Fibroblast of pulmonary artery (primary cell): ENCODE measurements at regions not wholly inside any gene's neighbourhood (a gene's known extent, or its start where the extent isn't known, plus 50 kb on each side); places are given as distances from the start of the nearest gene placed in this dataset.

Experiments used
- DNase-seq: peaks from one replicate; pipeline ENCODE4 v3.0.0-alpha.2; 2010; ENCODE audit warnings: low read depth
- H3K4me3 ChIP-seq: replicated peaks from 2 replicates; pipeline ENCODE4 v1.5.1; 2011; ENCODE audit warnings: low read depth, mild to moderate bottlenecking, control low read depth, low read length, moderate library complexity
- TF ChIP-seq, protein P1 (sequence below): IDR thresholded peaks from 2 replicates; pipeline ENCODE4 v1.5.1; 2011; ENCODE audit warnings: mild to moderate bottlenecking, control low read depth, low read length, inconsistent platforms; ENCODE audit errors: missing control alignments

DNA sequence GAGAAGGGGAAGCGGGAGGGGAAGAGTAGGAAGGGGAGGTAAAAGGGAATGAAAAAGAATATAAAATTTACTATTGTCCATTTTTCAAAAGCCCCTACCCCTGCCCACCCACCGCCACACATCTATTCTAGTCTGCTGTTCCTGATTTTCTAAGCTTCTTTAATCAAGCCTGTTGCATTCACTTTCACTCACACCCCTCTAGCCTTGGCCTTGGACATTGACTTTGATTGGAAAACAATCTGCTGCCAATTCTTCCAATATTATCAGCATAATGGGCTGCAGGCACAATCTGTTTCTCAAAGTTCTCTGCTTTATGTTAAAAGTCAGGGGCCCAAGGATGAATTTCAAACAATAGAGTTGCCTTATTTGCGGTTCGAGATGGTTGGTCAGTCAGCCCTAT lies 281.2 kb downstream of the SETD4 start:
- no peak overlapping the region for H3K4me3 ChIP-seq
- TF ChIP-seq, protein P1, sequence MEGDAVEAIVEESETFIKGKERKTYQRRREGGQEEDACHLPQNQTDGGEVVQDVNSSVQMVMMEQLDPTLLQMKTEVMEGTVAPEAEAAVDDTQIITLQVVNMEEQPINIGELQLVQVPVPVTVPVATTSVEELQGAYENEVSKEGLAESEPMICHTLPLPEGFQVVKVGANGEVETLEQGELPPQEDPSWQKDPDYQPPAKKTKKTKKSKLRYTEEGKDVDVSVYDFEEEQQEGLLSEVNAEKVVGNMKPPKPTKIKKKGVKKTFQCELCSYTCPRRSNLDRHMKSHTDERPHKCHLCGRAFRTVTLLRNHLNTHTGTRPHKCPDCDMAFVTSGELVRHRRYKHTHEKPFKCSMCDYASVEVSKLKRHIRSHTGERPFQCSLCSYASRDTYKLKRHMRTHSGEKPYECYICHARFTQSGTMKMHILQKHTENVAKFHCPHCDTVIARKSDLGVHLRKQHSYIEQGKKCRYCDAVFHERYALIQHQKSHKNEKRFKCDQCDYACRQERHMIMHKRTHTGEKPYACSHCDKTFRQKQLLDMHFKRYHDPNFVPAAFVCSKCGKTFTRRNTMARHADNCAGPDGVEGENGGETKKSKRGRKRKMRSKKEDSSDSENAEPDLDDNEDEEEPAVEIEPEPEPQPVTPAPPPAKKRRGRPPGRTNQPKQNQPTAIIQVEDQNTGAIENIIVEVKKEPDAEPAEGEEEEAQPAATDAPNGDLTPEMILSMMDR: no peak
- no peak for DNase-seq

DNA sequence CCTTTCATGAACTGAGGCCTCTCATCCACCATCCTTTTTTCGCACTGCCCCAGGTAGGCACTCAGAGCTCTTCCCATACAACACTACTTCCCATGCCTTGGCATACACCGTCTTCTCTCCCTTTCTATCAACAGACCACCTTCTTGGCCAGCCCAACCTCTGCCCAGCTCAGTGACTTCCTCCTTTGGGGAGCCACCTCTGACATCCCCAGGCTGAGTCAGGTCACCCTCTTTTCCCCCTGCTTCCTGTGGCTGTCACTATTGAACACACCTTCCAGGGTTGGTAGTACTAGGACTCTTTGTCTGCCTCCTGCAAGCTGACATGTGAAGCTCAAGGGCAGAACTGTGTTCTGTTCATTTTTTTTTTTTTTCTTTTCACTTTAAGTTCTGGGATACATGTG lies 283.2 kb downstream of the SETD4 start:
- no peak for DNase-seq
- TF ChIP-seq, protein P1: no peak
- H3K4me3 ChIP-seq: no peak overlapping the region

DNA sequence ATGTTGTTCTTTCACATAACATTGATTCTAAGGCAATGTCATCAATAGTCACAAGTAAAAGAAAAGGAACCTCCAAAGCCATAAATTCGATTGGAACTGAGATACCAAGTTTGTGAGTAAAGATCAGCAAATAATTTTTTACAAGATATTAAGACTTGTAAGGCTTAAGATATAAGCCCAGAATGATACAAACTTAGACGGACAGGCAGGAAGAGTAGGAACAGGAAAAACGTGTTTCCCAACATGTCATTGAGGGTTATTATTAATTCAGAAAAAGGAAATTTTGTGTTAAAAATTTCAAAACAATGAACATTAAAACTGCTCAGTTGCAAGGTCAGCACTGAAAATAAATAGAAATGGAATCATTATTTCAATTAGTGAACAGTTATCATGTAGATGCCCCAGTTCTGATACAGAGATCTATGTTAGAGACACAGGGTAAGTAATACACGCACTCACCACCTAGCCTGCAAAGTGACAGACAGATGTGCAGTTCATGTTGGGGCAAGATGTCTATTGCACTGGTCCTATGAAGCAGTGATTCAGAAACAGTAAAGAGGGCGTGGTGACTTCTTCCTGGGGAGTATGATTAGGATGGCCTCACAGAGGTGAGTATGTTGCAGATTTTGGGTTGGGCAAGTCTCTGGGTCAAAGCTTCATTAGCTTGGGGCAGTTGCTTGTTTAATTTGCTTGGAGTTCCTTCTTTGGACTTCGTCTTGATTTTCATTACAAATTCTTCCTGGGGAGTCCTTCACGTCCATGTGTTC lies 284.4 kb downstream of the SETD4 start:
- TF ChIP-seq, protein P1: no peak
- no peak for DNase-seq
- H3K4me3 ChIP-seq: no peak overlapping the region

DNA sequence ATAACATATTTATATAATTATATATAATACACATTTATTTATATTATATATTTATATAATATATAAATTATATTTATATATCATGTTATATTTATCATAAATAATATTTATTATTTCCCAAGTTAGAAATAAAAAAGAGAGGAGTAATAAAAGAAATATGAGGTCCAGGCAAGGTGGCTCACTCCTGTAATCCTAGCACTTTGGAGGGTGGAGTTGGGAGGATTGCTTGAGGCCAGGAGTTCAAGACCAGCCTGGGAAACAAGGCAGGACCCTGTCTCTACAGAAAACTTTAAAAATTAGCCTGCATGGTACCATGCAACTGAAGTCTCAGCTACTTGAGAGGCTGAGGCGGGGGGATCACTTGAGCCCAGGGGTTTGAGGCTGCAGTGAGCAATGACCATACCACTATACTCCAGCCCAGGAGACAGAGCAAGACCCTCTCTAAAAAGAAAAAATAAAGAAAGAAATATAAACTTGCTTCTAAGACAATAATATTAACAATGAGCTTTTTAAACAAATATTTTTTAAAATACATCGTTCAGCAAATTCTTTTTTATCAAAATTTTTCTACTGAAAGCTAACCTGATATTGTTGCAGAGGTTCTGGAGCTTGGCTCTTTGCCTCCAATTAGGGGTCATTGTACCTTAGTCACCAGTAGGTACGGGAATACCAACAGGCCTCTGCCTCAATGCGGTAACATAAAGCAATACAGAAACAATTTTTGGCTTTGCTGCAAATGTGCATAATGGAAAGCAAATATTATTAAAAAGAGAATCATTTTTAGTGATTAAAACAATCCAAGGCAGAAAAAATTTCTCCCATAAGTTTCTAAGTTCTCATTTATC lies 290.0 kb downstream of the SETD4 start:
- TF ChIP-seq, protein P1: no peak
- no peak for DNase-seq
- H3K4me3 ChIP-seq: no peak overlapping the region

DNA sequence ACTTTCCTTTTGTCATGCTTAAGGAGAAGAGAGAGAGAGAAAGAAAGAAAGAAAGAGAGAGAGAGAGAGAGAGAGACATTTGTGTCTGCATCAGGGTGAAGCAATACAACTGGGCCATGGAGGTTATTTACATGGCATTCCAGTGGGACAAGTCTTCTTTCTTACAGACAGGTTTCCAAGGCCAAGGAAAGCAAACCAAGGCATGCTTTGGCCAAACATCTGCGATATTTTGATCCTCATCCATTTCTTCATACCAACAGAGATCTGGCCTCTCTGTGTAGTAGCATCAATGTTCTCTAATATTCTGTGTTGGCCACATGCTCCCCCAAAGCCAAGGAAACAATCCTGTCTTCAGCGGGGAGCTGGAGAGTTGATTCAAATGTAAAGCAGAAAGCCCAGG lies 292.1 kb downstream of the SETD4 start:
- no peak for DNase-seq
- TF ChIP-seq, protein P1: no peak
- no peak overlapping the region for H3K4me3 ChIP-seq

DNA sequence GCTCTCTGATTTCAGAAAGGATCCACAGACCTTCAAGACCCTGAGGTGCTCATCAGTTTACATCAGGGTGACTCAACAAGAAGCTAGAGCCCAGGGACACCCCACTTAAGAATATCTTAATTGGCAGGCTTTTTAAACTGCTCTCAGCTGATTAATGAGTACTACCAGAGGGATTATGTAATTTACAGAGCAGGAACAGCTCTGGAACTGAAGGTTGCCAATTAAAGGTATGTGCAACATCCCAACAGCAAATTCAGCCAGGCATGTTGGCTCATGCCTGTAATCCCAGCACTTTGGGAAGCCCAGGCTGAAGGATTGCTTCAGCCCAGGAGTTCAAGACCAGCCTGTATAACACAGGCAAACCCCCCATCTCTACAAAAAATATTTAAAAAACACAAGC lies 295.7 kb downstream of the SETD4 start:
- TF ChIP-seq, protein P1: no peak
- no peak for DNase-seq
- H3K4me3 ChIP-seq: no peak overlapping the region
